Large intestine (tissue), 3 donors: ENCODE measurements at regions not wholly inside any gene's neighbourhood (a gene's known extent, or its start where the extent isn't known, plus 50 kb on each side); places are given as distances from the start of the nearest gene placed in this dataset.

Source experiments
- DNase-seq, 2 donors: peaks; one replicate each; pipeline versions ENCODE4 v3.0.0 to v3.0.0-alpha.2; 2013
- H3K27ac ChIP-seq: one replicate; pipeline ENCODE4 v1.5.1; 2013; ENCODE audit warnings: low read length
- H3K27me3 ChIP-seq: 2 replicates; pipeline ENCODE4 v1.6.1; 2013; ENCODE audit warnings: low read length; ENCODE audit not compliant: control insufficient read depth, insufficient read depth
- H3K36me3 ChIP-seq: 2 replicates; pipeline ENCODE4 v1.6.1; 2013; ENCODE audit warnings: low read length; ENCODE audit not compliant: control insufficient read depth, insufficient read depth
- H3K4me1 ChIP-seq: one replicate; pipeline ENCODE4 v1.6.1; 2013; ENCODE audit warnings: low read length; ENCODE audit not compliant: control insufficient read depth, insufficient read depth
- H3K4me3 ChIP-seq: one replicate; pipeline ENCODE4 v1.5.1; 2013; ENCODE audit warnings: low read length
- H3K9me3 ChIP-seq: one replicate; pipeline ENCODE4 v1.6.1; 2013; ENCODE audit warnings: mild to moderate bottlenecking, low read depth, low read length, moderate library complexity; ENCODE audit not compliant: control insufficient read depth
- WGBS: methylation state at CpG from one replicate; pipeline ENCODE4 v1.1.5; 2013; ENCODE audit warnings: low lambda C conversion rate; ENCODE audit not compliant: insufficient coverage; 5-methylcytosine and 5-hydroxymethylcytosine counted together

GRCh38 chr20:23230766-23231385, 119.7 kb upstream of the NXT1 start:
- no CpG with 5 or more reads among the region's 16 CpGs for WGBS
- Histone ChIP-seq H3K9me3 (peaks cover 3% of the 10 kb centered on the region), H3K27me3 (no peaks in the 10 kb centered on the region), H3K4me1 (peaks cover 6% of the 10 kb centered on the region), H3K4me3 (no peak overlapping the region), H3K27ac (no peak overlapping the region), H3K36me3 (no peaks in the 10 kb centered on the region)
- no peak for DNase-seq

DNA sequence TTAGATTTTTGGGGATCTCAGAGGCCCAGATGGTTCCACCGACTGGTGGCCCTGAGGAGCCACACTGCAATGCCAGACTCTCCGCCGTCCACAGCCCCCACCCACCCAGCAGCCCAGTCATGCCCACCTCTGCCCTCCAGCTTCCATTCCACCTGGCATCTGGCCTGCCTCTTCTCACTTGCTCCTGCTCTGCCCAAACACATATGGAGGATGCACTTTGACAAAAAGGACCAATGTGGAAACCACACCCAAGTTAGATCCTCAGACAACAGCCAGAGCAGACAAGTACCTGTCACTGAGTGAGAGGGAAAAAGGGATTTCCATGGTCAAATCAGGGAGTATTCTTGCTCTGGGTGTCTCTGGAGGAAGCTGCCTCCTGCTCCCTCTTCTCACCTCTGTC, 120.6 kb upstream of the NXT1 start:
- no peak for DNase-seq
- Histone ChIP-seq H3K9me3 (peaks cover 3% of the 10 kb centered on the region), H3K36me3 (no peaks in the 10 kb centered on the region), H3K4me3 (no peak overlapping the region), H3K4me1 (peaks cover 8% of the 10 kb centered on the region), H3K27ac (no peak overlapping the region), H3K27me3 (no peaks in the 10 kb centered on the region)
- no CpG with 5 or more reads among the region's 3 CpGs for whole genome bisulfite sequencing

GRCh38 chr20:23228912-23229311, 121.7 kb upstream of the NXT1 start:
- Histone ChIP-seq H3K36me3 (no peaks in the 10 kb centered on the region), H3K4me3 (no peak overlapping the region), H3K4me1 (peaks cover 8% of the 10 kb centered on the region), H3K9me3 (peaks cover 3% of the 10 kb centered on the region), H3K27me3 (no peaks in the 10 kb centered on the region), H3K27ac (no peak overlapping the region)
- no peak for DNase-seq
- WGBS = no CpG with 5 or more reads among the region's 3 CpGs

- H3K4me1 ChIP-seq = peaks cover 3% of the 10 kb centered on the region
- H3K4me3 ChIP-seq = no peak overlapping the region
- no peak for DNase-seq
- WGBS = no CpG with 5 or more reads among the region's 7 CpGs
- no peaks in the 10 kb centered on the region for H3K27me3 ChIP-seq
- H3K27ac ChIP-seq = no peak overlapping the region
- no peaks in the 10 kb centered on the region for H3K36me3 ChIP-seq
- H3K9me3 ChIP-seq = peaks cover 3% of the 10 kb centered on the region
These were observed 122.6 kb upstream of the NXT1 start for GRCh38 chr20:23227976-23228375.

DNA sequence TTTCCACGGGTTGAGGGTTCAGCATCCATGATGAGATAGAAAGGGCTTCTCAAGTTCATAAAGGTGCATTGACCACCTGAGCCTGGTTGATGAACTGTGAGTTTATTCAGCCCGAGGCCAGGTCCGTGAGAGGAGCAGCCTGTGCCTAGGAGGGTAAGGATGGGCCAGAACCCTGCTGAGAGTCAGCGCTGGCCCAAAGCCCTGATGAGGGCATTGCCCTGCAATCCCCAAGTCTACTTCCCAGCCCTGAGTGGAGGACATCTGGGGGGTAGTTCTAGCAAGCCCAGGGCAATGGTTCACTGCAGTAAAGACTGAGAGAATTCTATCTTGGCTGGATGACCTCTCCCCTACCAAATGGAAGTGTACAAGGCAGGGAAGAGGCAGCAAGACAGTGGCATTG, 123.3 kb upstream of the NXT1 start:
- H3K27ac ChIP-seq = no peak overlapping the region
- no peak for DNase-seq
- H3K4me1 ChIP-seq = peaks cover 3% of the 10 kb centered on the region
- no peaks in the 10 kb centered on the region for H3K27me3 ChIP-seq
- H3K36me3 ChIP-seq = no peaks in the 10 kb centered on the region
- no CpG with 5 or more reads among the region's 4 CpGs for WGBS
- H3K9me3 ChIP-seq = peaks cover 3% of the 10 kb centered on the region
- no peak overlapping the region for H3K4me3 ChIP-seq

GRCh38 chr20:23226612-23227265, 123.9 kb upstream of the NXT1 start:
- peaks cover 3% of the 10 kb centered on the region for H3K4me1 ChIP-seq
- no CpG with 5 or more reads among the region's 2 CpGs for WGBS
- H3K4me3 ChIP-seq = no peak overlapping the region
- no peaks in the 10 kb centered on the region for H3K36me3 ChIP-seq
- no peak for DNase-seq
- no peaks in the 10 kb centered on the region for H3K27me3 ChIP-seq
- H3K27ac ChIP-seq = no peak overlapping the region
- peaks cover 3% of the 10 kb centered on the region for H3K9me3 ChIP-seq

- H3K27ac ChIP-seq = no peak overlapping the region
- WGBS = 40% methylated on average over 1 of the region's 6 CpGs
- no peak overlapping the region for H3K4me3 ChIP-seq
- H3K9me3 ChIP-seq = no peaks in the 10 kb centered on the region
- H3K4me1 ChIP-seq = peaks cover 3% of the 10 kb centered on the region
- no peaks in the 10 kb centered on the region for H3K27me3 ChIP-seq
- peak; percentile 64 to 71 for DNase-seq
- H3K36me3 ChIP-seq = no peaks in the 10 kb centered on the region
These were observed 125.1 kb upstream of the NXT1 start for GRCh38 chr20:23225407-23226060.

DNA sequence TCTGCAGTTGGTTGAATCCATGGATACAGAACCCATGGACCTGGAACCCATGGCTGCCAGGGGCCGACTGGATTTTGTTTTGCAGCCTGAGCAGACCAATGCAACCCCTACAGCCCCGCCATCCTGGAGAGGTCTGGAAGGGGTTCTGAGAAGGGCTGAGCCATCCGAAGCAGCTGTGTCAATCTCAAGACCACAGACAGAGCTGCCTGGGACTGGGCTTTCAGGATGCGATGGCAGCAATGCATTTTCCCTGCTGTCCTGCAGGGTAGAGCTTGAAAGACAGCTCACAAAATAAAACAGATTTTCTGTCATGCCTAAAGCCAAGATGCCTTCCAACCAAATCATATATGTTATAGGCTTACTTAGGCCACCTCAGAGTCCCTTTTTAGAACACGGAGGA, 125.8 kb upstream of the NXT1 start:
- Histone ChIP-seq H3K27me3 (no peaks in the 10 kb centered on the region), H3K9me3 (no peaks in the 10 kb centered on the region), H3K27ac (no peak overlapping the region), H3K4me3 (no peak overlapping the region), H3K4me1 (peaks cover 3% of the 10 kb centered on the region), H3K36me3 (no peaks in the 10 kb centered on the region)
- DNase-seq = no peak
- no CpG with 5 or more reads among the region's 5 CpGs for WGBS

GRCh38 chr20:23223908-23224580, 126.5 kb upstream of the NXT1 start:
- no peak for DNase-seq
- WGBS = no CpG with 5 or more reads among the region's 3 CpGs

GRCh38 chr20:23222531-23223200, 127.9 kb upstream of the NXT1 start:
- 80% methylated on average over 1 of the region's 4 CpGs for WGBS
- DNase-seq = no peak
- Histone ChIP-seq H3K27me3 (no peaks in the 10 kb centered on the region), H3K4me3 (no peak overlapping the region), H3K4me1 (peaks cover 3% of the 10 kb centered on the region), H3K9me3 (no peaks in the 10 kb centered on the region), H3K36me3 (no peaks in the 10 kb centered on the region), H3K27ac (no peak overlapping the region)

More at GRCh38 chr20:23223908-23224580, 126.5 kb upstream of the NXT1 start:
- peaks cover 3% of the 10 kb centered on the region for H3K4me1 ChIP-seq
- no peaks in the 10 kb centered on the region for H3K36me3 ChIP-seq
- H3K27me3 ChIP-seq = no peaks in the 10 kb centered on the region
- no peaks in the 10 kb centered on the region for H3K9me3 ChIP-seq
- H3K4me3 ChIP-seq = no peak overlapping the region
- H3K27ac ChIP-seq = no peak overlapping the region
